Mucosa of descending colon (tissue), 3 donors: ENCODE measurements at regions not wholly inside any gene's neighbourhood (a gene's known extent, or its start where the extent isn't known, plus 50 kb on each side); places are given as distances from the start of the nearest gene placed in this dataset.

Source experiments
- ATAC-seq: fragments of 200-7000 bp; cut with Tn5 transposase; one replicate; pipeline ENCODE4 v1.9.1; 2020; ENCODE audit warnings: mild to moderate bottlenecking, moderate library complexity
- DNase-seq, 3 donors: peaks; one replicate each; pipeline ENCODE4 v3.0.0-alpha.2; 2020
- H3K36me3 ChIP-seq: fragments of 200-600 bp; one replicate; pipeline ENCODE4 v1.8.0; 2021; ENCODE audit warnings: low read depth, mild to moderate bottlenecking
- H3K4me1 ChIP-seq: fragments of 200-600 bp; one replicate; pipeline ENCODE4 v1.8.0; 2021; ENCODE audit warnings: low read depth, mild to moderate bottlenecking
- H3K4me3 ChIP-seq: fragments of 200-600 bp; one replicate; pipeline ENCODE4 v1.8.0; 2021; ENCODE audit warnings: mild to moderate bottlenecking
- H3K9me3 ChIP-seq: fragments of 200-600 bp; one replicate; pipeline ENCODE4 v1.8.0; 2021; ENCODE audit warnings: mild to moderate bottlenecking
- intact Hi-C, 2 donors: fragments of 100-400 bp; cut with DNase I in 1 of 2; cut with micrococcal nuclease in 1 of 2; formaldehyde crosslinking; loops; one replicate each; pipeline versions ENCODE4 v1.11.0 to v1.11.1; 2022; cut with DNase I, micrococcal nuclease
- TF ChIP-seq, protein P1 (sequence below): fragments of 200-600 bp; IDR thresholded peaks from one replicate; pipeline ENCODE4 v1.8.0; 2022; ENCODE audit warnings: antibody characterized with exemption, mild to moderate bottlenecking
- donor health status: DM: no; HTN: no; CAD: no; lungs with moderate emphysema.
- donor health status: DM: no; HTN: no; CAD: no.
- donor health status: DM: no; HTN: yes; CAD: no.

GRCh38 chr18:41537666-41538065 is 417.4 kb upstream of the PIK3C3 start:
- Histone ChIP-seq H3K4me1 (no peaks in the 10 kb centered on the region), H3K36me3 (no peaks in the 10 kb centered on the region), H3K9me3 (no peaks in the 10 kb centered on the region), H3K4me3 (no peak overlapping the region)
- no peak for DNase-seq
- TF ChIP-seq, protein P1, sequence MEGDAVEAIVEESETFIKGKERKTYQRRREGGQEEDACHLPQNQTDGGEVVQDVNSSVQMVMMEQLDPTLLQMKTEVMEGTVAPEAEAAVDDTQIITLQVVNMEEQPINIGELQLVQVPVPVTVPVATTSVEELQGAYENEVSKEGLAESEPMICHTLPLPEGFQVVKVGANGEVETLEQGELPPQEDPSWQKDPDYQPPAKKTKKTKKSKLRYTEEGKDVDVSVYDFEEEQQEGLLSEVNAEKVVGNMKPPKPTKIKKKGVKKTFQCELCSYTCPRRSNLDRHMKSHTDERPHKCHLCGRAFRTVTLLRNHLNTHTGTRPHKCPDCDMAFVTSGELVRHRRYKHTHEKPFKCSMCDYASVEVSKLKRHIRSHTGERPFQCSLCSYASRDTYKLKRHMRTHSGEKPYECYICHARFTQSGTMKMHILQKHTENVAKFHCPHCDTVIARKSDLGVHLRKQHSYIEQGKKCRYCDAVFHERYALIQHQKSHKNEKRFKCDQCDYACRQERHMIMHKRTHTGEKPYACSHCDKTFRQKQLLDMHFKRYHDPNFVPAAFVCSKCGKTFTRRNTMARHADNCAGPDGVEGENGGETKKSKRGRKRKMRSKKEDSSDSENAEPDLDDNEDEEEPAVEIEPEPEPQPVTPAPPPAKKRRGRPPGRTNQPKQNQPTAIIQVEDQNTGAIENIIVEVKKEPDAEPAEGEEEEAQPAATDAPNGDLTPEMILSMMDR = no peak
- no peak for ATAC-seq
- intact Hi-C loops = no loop called here

DNA sequence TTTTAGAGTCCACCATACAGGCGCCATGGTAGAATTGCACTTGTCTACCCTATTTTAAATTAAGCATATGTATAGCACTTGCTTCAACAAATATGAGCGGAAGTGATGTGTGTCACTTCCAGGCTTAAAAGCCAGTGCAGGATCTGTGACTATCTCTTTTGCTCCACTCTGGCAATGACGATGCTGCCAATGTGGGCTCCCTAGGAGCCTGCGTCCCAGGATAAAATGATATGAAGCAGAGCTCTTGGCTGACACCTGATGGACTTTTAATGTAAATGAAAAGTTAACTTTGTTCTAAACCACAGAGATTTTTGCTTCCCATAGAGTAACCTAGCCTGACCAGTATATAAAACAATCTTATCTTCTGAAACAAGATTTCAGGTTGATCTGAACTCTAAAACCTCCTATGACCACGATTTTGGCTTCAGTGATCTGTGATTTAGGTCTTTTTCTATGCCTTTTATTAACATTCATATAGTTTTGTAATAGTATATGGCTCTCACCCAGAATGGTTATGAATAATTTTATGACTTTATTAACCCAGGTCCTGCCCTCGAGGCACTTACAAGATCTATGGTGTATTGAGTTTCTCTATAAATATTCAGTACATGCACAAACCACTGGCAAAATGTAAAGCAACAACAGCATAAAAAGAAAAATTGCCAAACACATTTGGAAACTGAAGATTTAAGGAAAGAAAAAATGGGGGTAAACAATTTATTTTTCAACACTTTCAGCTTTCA is 422.5 kb upstream of the PIK3C3 start:
- Histone ChIP-seq H3K36me3 (no peaks in the 10 kb centered on the region), H3K9me3 (no peaks in the 10 kb centered on the region), H3K4me1 (no peaks in the 10 kb centered on the region), H3K4me3 (no peak overlapping the region)
- no peak for ATAC-seq
- intact Hi-C loops = no loop called here
- TF ChIP-seq, protein P1 = no peak
- DNase-seq = no peak

- no peaks in the 10 kb centered on the region for H3K36me3 ChIP-seq
- intact Hi-C loops = no loop called here
- DNase-seq = no peak
- no peak for ATAC-seq
- TF ChIP-seq, protein P1 = no peak
- no peak overlapping the region for H3K4me3 ChIP-seq
- no peaks in the 10 kb centered on the region for H3K9me3 ChIP-seq
- no peaks in the 10 kb centered on the region for H3K4me1 ChIP-seq
Observed at GRCh38 chr18:41530970-41531369, 424.1 kb upstream of the PIK3C3 start.

- no peaks in the 10 kb centered on the region for H3K9me3 ChIP-seq
- H3K36me3 ChIP-seq = no peaks in the 10 kb centered on the region
- TF ChIP-seq, protein P1 = no peak
- H3K4me3 ChIP-seq = no peak overlapping the region
- ATAC-seq = no peak
- DNase-seq = no peak
- intact Hi-C loops = no loop called here
- no peaks in the 10 kb centered on the region for H3K4me1 ChIP-seq
Observed at GRCh38 chr18:41529093-41529492, 425.9 kb upstream of the PIK3C3 start.

GRCh38 chr18:41526054-41526453 is 429.0 kb upstream of the PIK3C3 start:
- intact Hi-C loops = no loop called here
- ATAC-seq (no peak), DNase-seq (no peak)
- H3K4me1 ChIP-seq = no peaks in the 10 kb centered on the region
- TF ChIP-seq, protein P1 = no peak
- no peak overlapping the region for H3K4me3 ChIP-seq
- no peaks in the 10 kb centered on the region for H3K36me3 ChIP-seq
- no peaks in the 10 kb centered on the region for H3K9me3 ChIP-seq
